ENCODE measurements at regions not wholly inside any gene's neighbourhood (a gene's known extent, or its start where the extent isn't known, plus 50 kb on each side); places are given as distances from the start of the nearest gene placed in this dataset.

DNA sequence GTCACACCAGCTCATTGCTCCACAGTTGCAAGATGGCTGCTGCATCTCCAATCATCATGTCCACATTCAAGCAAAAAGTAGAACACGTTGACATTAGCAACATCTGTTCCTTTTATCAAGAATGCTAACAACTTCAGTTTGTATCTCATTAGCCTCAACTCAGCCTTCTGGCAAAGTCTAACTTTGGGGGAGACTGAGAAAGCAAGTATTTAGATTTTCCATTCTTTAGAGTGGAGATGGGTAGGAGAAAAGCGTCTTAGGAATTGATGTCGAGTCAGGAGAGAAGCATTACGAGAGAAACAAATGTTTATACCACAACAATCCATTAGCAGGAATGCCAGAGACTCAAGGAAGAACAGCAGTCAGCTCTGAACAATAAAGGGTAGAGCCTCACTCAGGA is 446.3 kb downstream of the ENC1 start:
- H3K36me3 Mint-ChIP-seq = no peaks in the 10 kb centered on the region
- POLR2A ChIA-PET (ENCODE audit: partially characterized antibody) = no interaction called here
- peaks cover 0 to 3% (median 0%) of the 10 kb centered on the region in 8 donors for H3K9me3 Mint-ChIP-seq
- DNase-seq = no peak
- Histone ChIP-seq H3K4me3 (ENCODE audit: low read length in 2 of 2) (no peak overlapping the region), H3K9me3 (ENCODE audit: control insufficient read depth in 1 of 2, low read length in 2 of 2) (no peaks in the 10 kb centered on the region), H3K4me1 (ENCODE audit: insufficient read depth, low read length) (no peaks in the 10 kb centered on the region), H3K27me3 (ENCODE audit: insufficient read depth, low read length) (no peaks in the 10 kb centered on the region), H3K36me3 (ENCODE audit: insufficient read depth, low read length) (no peaks in the 10 kb centered on the region), H3K27ac (ENCODE audit: low read depth, low read length) (no peak overlapping the region)
- H3K27ac Mint-ChIP-seq = no peak overlapping the region
- no peak overlapping the region for H3K4me3 Mint-ChIP-seq
- intact Hi-C loops (cut with micrococcal nuclease) = no loop called here
- no peaks in the 10 kb centered on the region for H3K4me1 Mint-ChIP-seq
- CTCF ChIA-PET (ENCODE audit: partially characterized antibody) = no interaction called here
- peaks cover 2 to 8% of the 10 kb centered on the region in 2 donors for H3K27me3 Mint-ChIP-seq

DNA sequence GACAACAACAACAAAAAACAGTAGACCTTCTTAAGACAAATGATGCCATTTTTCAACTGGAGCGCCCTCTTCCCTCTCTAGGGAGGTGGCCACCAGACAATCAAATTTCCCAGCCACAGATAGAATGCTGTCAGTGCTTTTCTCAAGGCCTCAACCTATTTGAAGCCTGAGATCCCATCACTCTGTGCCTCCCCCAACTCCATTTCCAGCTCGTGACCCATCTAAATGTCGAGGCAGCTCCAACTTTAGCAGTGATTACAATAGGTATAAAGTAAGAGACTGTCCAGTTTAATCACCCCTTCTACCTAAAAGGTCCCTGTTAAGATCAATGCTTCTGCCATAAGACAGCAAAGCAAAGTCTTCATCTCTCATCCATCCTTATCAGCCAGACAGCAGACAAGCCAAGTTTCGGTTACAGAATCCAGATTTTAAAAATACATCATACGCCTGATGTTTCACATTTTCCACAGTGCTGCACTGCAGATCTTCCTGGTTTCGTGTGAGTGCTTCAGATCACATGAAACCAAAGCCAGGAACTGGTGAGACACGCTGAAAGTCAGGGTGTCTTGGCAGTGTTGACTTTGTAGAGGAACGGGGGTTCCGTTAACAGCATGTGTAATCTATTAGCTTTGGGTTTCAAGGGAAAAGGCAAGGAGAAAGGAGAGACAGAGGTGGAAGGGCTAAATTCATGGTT is 447.8 kb downstream of the ENC1 start:
- intact Hi-C loops (cut with micrococcal nuclease) = no loop called here
- H3K4me3 Mint-ChIP-seq = no peak overlapping the region
- CTCF ChIA-PET (ENCODE audit: partially characterized antibody) = no interaction called here

GRCh38 chr5:74188351-74189105 is 452.0 kb downstream of the ENC1 start:
- Histone ChIP-seq H3K36me3 (ENCODE audit: insufficient read depth, low read length) (no peaks in the 10 kb centered on the region), H3K27me3 (ENCODE audit: insufficient read depth, low read length) (no peaks in the 10 kb centered on the region), H3K27ac (ENCODE audit: low read depth, low read length) (no peak overlapping the region), H3K4me3 (ENCODE audit: low read length in 2 of 2) (no peak overlapping the region), H3K9me3 (ENCODE audit: control insufficient read depth in 1 of 2, low read length in 2 of 2) (no peaks in the 10 kb centered on the region), H3K4me1 (ENCODE audit: insufficient read depth, low read length) (no peaks in the 10 kb centered on the region)
- CTCF ChIA-PET (ENCODE audit: partially characterized antibody) = no interaction called here
- peaks cover 2 to 5% of the 10 kb centered on the region in 2 donors for H3K27me3 Mint-ChIP-seq
- H3K4me1 Mint-ChIP-seq = no peaks in the 10 kb centered on the region
- H3K4me3 Mint-ChIP-seq = no peak overlapping the region
- intact Hi-C loops (cut with micrococcal nuclease) = no loop called here
- POLR2A ChIA-PET (ENCODE audit: partially characterized antibody) = no interaction called here
- no peaks in the 10 kb centered on the region for H3K36me3 Mint-ChIP-seq
- peaks cover 0 to 11% (median 0%) of the 10 kb centered on the region in 8 donors for H3K9me3 Mint-ChIP-seq
- DNase-seq = no peak
- no peak overlapping the region for H3K27ac Mint-ChIP-seq

More for the DNA sequence above, 447.8 kb downstream of the ENC1 start:
- POLR2A ChIA-PET (ENCODE audit: partially characterized antibody) = no interaction called here
- Histone ChIP-seq H3K27ac (ENCODE audit: low read depth, low read length) (no peak overlapping the region), H3K27me3 (ENCODE audit: insufficient read depth, low read length) (no peaks in the 10 kb centered on the region), H3K9me3 (ENCODE audit: control insufficient read depth in 1 of 2, low read length in 2 of 2) (no peaks in the 10 kb centered on the region), H3K36me3 (ENCODE audit: insufficient read depth, low read length) (no peaks in the 10 kb centered on the region), H3K4me1 (ENCODE audit: insufficient read depth, low read length) (no peaks in the 10 kb centered on the region), H3K4me3 (ENCODE audit: low read length in 2 of 2) (no peak overlapping the region)
- Mint-ChIP-seq H3K27ac (no peak overlapping the region), H3K9me3 (peaks cover 0 to 5% (median 0%) of the 10 kb centered on the region in 8 donors), H3K27me3 (peaks cover 3 to 8% of the 10 kb centered on the region in 2 donors), H3K36me3 (no peaks in the 10 kb centered on the region), H3K4me1 (no peaks in the 10 kb centered on the region)
- DNase-seq = no peak

DNA sequence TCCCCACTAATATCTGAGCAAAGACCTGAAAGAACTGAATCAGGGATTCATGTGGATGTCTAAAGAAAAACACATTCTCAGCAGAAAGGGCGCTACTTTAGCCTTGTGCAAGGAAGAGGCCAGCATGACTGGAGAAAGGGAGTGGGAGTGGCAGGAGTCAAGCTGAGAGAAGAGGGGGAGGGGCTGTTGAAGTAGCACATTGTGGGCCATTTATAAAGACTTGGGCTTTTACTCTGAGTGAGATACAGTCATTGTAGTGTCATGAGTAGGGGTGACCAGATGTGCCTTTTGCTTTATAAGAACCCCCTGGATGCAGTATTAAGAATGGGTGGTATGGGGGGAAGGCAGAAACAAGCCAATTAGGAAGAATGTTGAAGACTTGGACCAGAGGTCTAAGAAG is 452.8 kb downstream of the ENC1 start:
- Mint-ChIP-seq H3K27ac (no peak overlapping the region), H3K9me3 (peaks cover 0 to 11% (median 0%) of the 10 kb centered on the region in 8 donors), H3K27me3 (peaks cover 2% of the 10 kb centered on the region in 2 donors), H3K36me3 (no peaks in the 10 kb centered on the region), H3K4me1 (peaks cover 0 to under 1% (median 0%) of the 10 kb centered on the region in 4 donors), H3K4me3 (no peak overlapping the region)
- no peak overlapping the region for H3K27ac ChIP-seq (ENCODE audit: low read depth, low read length)
- no peaks in the 10 kb centered on the region for H3K4me1 ChIP-seq (ENCODE audit: insufficient read depth, low read length)
- H3K9me3 ChIP-seq (ENCODE audit: control insufficient read depth in 1 of 2, low read length in 2 of 2) = no peaks in the 10 kb centered on the region
- ChIA-PET POLR2A (ENCODE audit: partially characterized antibody) (no interaction called here), CTCF (ENCODE audit: partially characterized antibody) (no interaction called here)
- H3K36me3 ChIP-seq (ENCODE audit: insufficient read depth, low read length) = no peaks in the 10 kb centered on the region
- H3K27me3 ChIP-seq (ENCODE audit: insufficient read depth, low read length) = no peaks in the 10 kb centered on the region
- no peak overlapping the region for H3K4me3 ChIP-seq (ENCODE audit: low read length in 2 of 2)
- intact Hi-C loops (cut with micrococcal nuclease) = no loop called here
- no peak for DNase-seq

GRCh38 chr5:74186356-74187315 is 453.9 kb downstream of the ENC1 start:
- Mint-ChIP-seq H3K9me3 (peaks cover 0 to 11% (median 0%) of the 10 kb centered on the region in 8 donors), H3K27me3 (peaks cover 2% of the 10 kb centered on the region in 2 donors)

DNA sequence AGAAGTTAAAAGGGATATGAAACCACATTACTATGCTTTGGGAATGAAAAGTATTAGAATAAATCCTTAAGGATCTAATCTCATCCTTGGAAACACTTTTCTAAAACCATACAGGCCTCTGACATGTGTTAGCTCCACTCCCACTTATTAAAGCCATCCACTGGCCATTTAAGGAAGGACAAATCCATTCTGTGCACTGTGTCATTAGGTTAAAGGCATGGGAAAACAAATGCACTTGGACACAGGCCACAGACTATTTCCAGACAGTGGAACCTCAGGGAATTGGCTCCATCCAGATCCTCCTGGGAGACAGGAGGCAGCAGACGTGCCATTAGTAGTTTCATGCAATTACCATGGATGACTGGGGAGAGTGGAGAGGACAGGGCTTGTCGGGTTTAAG is 454.9 kb downstream of the ENC1 start:
- Mint-ChIP-seq H3K27ac (no peak overlapping the region), H3K4me3 (no peak overlapping the region), H3K4me1 (peaks cover 0 to 4% (median 2%) of the 10 kb centered on the region in 4 donors), H3K27me3 (peaks cover 2% of the 10 kb centered on the region in 2 donors), H3K9me3 (peaks cover 0 to 11% (median 0%) of the 10 kb centered on the region in 8 donors), H3K36me3 (no peaks in the 10 kb centered on the region)
- intact Hi-C loops (cut with micrococcal nuclease) = no loop called here
- Histone ChIP-seq H3K36me3 (ENCODE audit: insufficient read depth, low read length) (no peaks in the 10 kb centered on the region), H3K9me3 (ENCODE audit: control insufficient read depth in 1 of 2, low read length in 2 of 2) (no peaks in the 10 kb centered on the region), H3K4me3 (ENCODE audit: low read length in 2 of 2) (no peak overlapping the region), H3K4me1 (ENCODE audit: insufficient read depth, low read length) (no peaks in the 10 kb centered on the region), H3K27ac (ENCODE audit: low read depth, low read length) (no peak overlapping the region), H3K27me3 (ENCODE audit: insufficient read depth, low read length) (no peaks in the 10 kb centered on the region)
- POLR2A ChIA-PET (ENCODE audit: partially characterized antibody) = no interaction called here
- CTCF ChIA-PET (ENCODE audit: partially characterized antibody) = no interaction called here
- no peak for DNase-seq

More at GRCh38 chr5:74186356-74187315, 453.9 kb downstream of the ENC1 start:
- intact Hi-C loops (cut with micrococcal nuclease) = no loop called here
- ChIA-PET POLR2A (ENCODE audit: partially characterized antibody) (no interaction called here), CTCF (ENCODE audit: partially characterized antibody) (no interaction called here)
- Histone ChIP-seq H3K4me3 (ENCODE audit: low read length in 2 of 2) (no peak overlapping the region), H3K9me3 (ENCODE audit: control insufficient read depth in 1 of 2, low read length in 2 of 2) (no peaks in the 10 kb centered on the region), H3K27me3 (ENCODE audit: insufficient read depth, low read length) (no peaks in the 10 kb centered on the region), H3K4me1 (ENCODE audit: insufficient read depth, low read length) (no peaks in the 10 kb centered on the region), H3K27ac (ENCODE audit: low read depth, low read length) (no peak overlapping the region), H3K36me3 (ENCODE audit: insufficient read depth, low read length) (no peaks in the 10 kb centered on the region)
- Mint-ChIP-seq H3K36me3 (no peaks in the 10 kb centered on the region), H3K4me3 (no peak overlapping the region), H3K27ac (no peak overlapping the region), H3K4me1 (peaks cover 0 to 4% (median 1%) of the 10 kb centered on the region in 4 donors)
- no peak for DNase-seq

- no peak for DNase-seq
- POLR2A ChIA-PET (ENCODE audit: partially characterized antibody) = no interaction called here
These were observed 455.9 kb downstream of the ENC1 start for GRCh38 chr5:74184649-74185048.

More at GRCh38 chr5:74184649-74185048, 455.9 kb downstream of the ENC1 start:
- H3K4me3 ChIP-seq (ENCODE audit: low read length in 2 of 2) = no peak overlapping the region
- Mint-ChIP-seq H3K4me3 (no peak overlapping the region), H3K9me3 (peaks cover 0 to 11% (median 0%) of the 10 kb centered on the region in 8 donors), H3K27me3 (peaks cover 2% of the 10 kb centered on the region in 2 donors), H3K27ac (no peak overlapping the region), H3K4me1 (peaks cover 0 to 4% (median 2%) of the 10 kb centered on the region in 4 donors), H3K36me3 (no peaks in the 10 kb centered on the region)
- no peak overlapping the region for H3K27ac ChIP-seq (ENCODE audit: low read depth, low read length)
- no peaks in the 10 kb centered on the region for H3K36me3 ChIP-seq (ENCODE audit: insufficient read depth, low read length)
- H3K4me1 ChIP-seq (ENCODE audit: insufficient read depth, low read length) = no peaks in the 10 kb centered on the region
- H3K9me3 ChIP-seq (ENCODE audit: control insufficient read depth in 1 of 2, low read length in 2 of 2) = no peaks in the 10 kb centered on the region
- CTCF ChIA-PET (ENCODE audit: partially characterized antibody) = no interaction called here
- no peaks in the 10 kb centered on the region for H3K27me3 ChIP-seq (ENCODE audit: insufficient read depth, low read length)
- intact Hi-C loops (cut with micrococcal nuclease) = no loop called here

Data from CD4-positive, alpha-beta memory T cell (primary cell).